BLaER1 (cell line): ENCODE measurements at regions not wholly inside any gene's neighbourhood (a gene's known extent, or its start where the extent isn't known, plus 50 kb on each side); places are given as distances from the start of the nearest gene placed in this dataset.
"Not testable (repeated sequence)": the region's sequence is repeated elsewhere in the genome, so short reads cannot be mapped to it uniquely, and the experiment has no call there.

Source experiments
- H3K27ac ChIP-seq: shearing (Covaris generic); formaldehyde crosslinking; 2 replicates; pipeline ENCODE4 v1.8.1; 2022
- H3K27me3 ChIP-seq: shearing (Covaris generic); formaldehyde crosslinking; 2 replicates; pipeline ENCODE4 v1.8.1; 2022
- H3K36me3 ChIP-seq: shearing (Covaris generic); formaldehyde crosslinking; 2 replicates; pipeline ENCODE4 v1.8.1; 2022
- H3K4me1 ChIP-seq: shearing (Covaris generic); formaldehyde crosslinking; 2 replicates; pipeline ENCODE4 v1.8.1; 2022
- H3K4me2 ChIP-seq: shearing (Covaris generic); formaldehyde crosslinking; 2 replicates; pipeline ENCODE4 v1.8.1; 2022
- H3K4me3 ChIP-seq: shearing (Covaris generic); formaldehyde crosslinking; 2 replicates; pipeline ENCODE4 v1.8.1; 2022
- H3K9ac ChIP-seq: shearing (Covaris generic); formaldehyde crosslinking; 2 replicates; pipeline ENCODE4 v1.8.1; 2022
- H3K9me3 ChIP-seq: shearing (Covaris generic); formaldehyde crosslinking; 2 replicates; pipeline ENCODE4 v1.8.1; 2022
- H4K20me1 ChIP-seq: shearing (Covaris generic); formaldehyde crosslinking; 2 replicates; pipeline ENCODE4 v1.8.1; 2022
- Cebpa-rat ChIP-seq: shearing (Covaris generic); IDR thresholded peaks from 2 replicates; pipeline ENCODE4 v1.8.1; 2022

GRCh38 chr12:89877671-89878070 lies 169.0 kb upstream of the ATP2B1 start:
- TF ChIP-seq Cebpa-rat, result no peak
- H3K27ac ChIP-seq, result no peak overlapping the region
- H3K4me2 ChIP-seq, result no peak overlapping the region
- no peak overlapping the region for H3K9ac ChIP-seq
- no peak overlapping the region for H3K4me3 ChIP-seq
- peaks cover 7% of the 10 kb centered on the region for H3K4me1 ChIP-seq
- no peaks in the 10 kb centered on the region for H3K36me3 ChIP-seq
- H3K9me3 ChIP-seq, result no peaks in the 10 kb centered on the region
- no peaks in the 10 kb centered on the region for H4K20me1 ChIP-seq
- H3K27me3 ChIP-seq, result no peaks in the 10 kb centered on the region

- no peak overlapping the region for H3K4me3 ChIP-seq
- no peak overlapping the region for H3K9ac ChIP-seq
- no peaks in the 10 kb centered on the region for H3K27me3 ChIP-seq
- no peak overlapping the region for H3K27ac ChIP-seq
- H3K4me2 ChIP-seq, result no peak overlapping the region
- H3K36me3 ChIP-seq, result no peaks in the 10 kb centered on the region
- H3K9me3 ChIP-seq, result no peaks in the 10 kb centered on the region
- TF ChIP-seq Cebpa-rat, result no peak
- H3K4me1 ChIP-seq, result peaks cover 7% of the 10 kb centered on the region
- no peaks in the 10 kb centered on the region for H4K20me1 ChIP-seq
These were observed 168.5 kb upstream of the ATP2B1 start for GRCh38 chr12:89877136-89877535.

GRCh38 chr12:89875809-89876208 lies 167.2 kb upstream of the ATP2B1 start:
- H3K36me3 ChIP-seq, result no peaks in the 10 kb centered on the region
- no peak overlapping the region for H3K4me2 ChIP-seq
- no peak overlapping the region for H3K9ac ChIP-seq
- H3K27me3 ChIP-seq, result no peaks in the 10 kb centered on the region
- TF ChIP-seq Cebpa-rat, result no peak
- peaks cover 7% of the 10 kb centered on the region for H3K9me3 ChIP-seq
- no peaks in the 10 kb centered on the region for H4K20me1 ChIP-seq
- no peak overlapping the region for H3K27ac ChIP-seq
- H3K4me1 ChIP-seq, result peaks cover 5% of the 10 kb centered on the region
- H3K4me3 ChIP-seq, result no peak overlapping the region

GRCh38 chr12:89875225-89875624 lies 166.6 kb upstream of the ATP2B1 start:
- no peaks in the 10 kb centered on the region for H3K4me1 ChIP-seq
- no peak overlapping the region for H3K4me3 ChIP-seq
- H3K9me3 ChIP-seq, result peaks cover 9% of the 10 kb centered on the region
- no peaks in the 10 kb centered on the region for H3K27me3 ChIP-seq
- no peak for TF ChIP-seq Cebpa-rat
- no peak overlapping the region for H3K27ac ChIP-seq
- H3K4me2 ChIP-seq, result no peak overlapping the region
- H4K20me1 ChIP-seq, result no peaks in the 10 kb centered on the region
- no peaks in the 10 kb centered on the region for H3K36me3 ChIP-seq
- no peak overlapping the region for H3K9ac ChIP-seq

- no peaks in the 10 kb centered on the region for H3K4me1 ChIP-seq
- H3K4me2 ChIP-seq, result no peak overlapping the region
- no peak overlapping the region for H3K4me3 ChIP-seq
- peaks cover 9% of the 10 kb centered on the region for H3K9me3 ChIP-seq
- no peak for TF ChIP-seq Cebpa-rat
- no peaks in the 10 kb centered on the region for H4K20me1 ChIP-seq
- H3K27ac ChIP-seq, result no peak overlapping the region
- H3K9ac ChIP-seq, result no peak overlapping the region
- H3K27me3 ChIP-seq, result no peaks in the 10 kb centered on the region
- no peaks in the 10 kb centered on the region for H3K36me3 ChIP-seq
These were observed 165.5 kb upstream of the ATP2B1 start for GRCh38 chr12:89874146-89874545.

GRCh38 chr12:89873745-89874144 lies 165.1 kb upstream of the ATP2B1 start:
- Histone ChIP-seq H3K9ac (no peak overlapping the region), H3K27me3 (no peaks in the 10 kb centered on the region), H3K4me1 (no peaks in the 10 kb centered on the region), H4K20me1 (no peaks in the 10 kb centered on the region), H3K4me3 (no peak overlapping the region), H3K36me3 (no peaks in the 10 kb centered on the region), H3K27ac (no peak overlapping the region), H3K9me3 (peaks cover 9% of the 10 kb centered on the region), H3K4me2 (no peak overlapping the region)
- no peak for TF ChIP-seq Cebpa-rat

- no peak for TF ChIP-seq Cebpa-rat
- peaks cover 9% of the 10 kb centered on the region for H3K9me3 ChIP-seq
- no peaks in the 10 kb centered on the region for H3K4me1 ChIP-seq
- H3K4me3 ChIP-seq, result no peak overlapping the region
- no peaks in the 10 kb centered on the region for H3K36me3 ChIP-seq
- H3K27ac ChIP-seq, result no peak overlapping the region
- H4K20me1 ChIP-seq, result no peaks in the 10 kb centered on the region
- H3K4me2 ChIP-seq, result no peak overlapping the region
- H3K27me3 ChIP-seq, result no peaks in the 10 kb centered on the region
- no peak overlapping the region for H3K9ac ChIP-seq
These were observed 164.4 kb upstream of the ATP2B1 start for GRCh38 chr12:89872922-89873630.

GRCh38 chr12:89870413-89871184 lies 162.0 kb upstream of the ATP2B1 start:
- H3K4me1 ChIP-seq, result no peaks in the 10 kb centered on the region
- peaks cover 12% of the 10 kb centered on the region for H3K9me3 ChIP-seq
- no peak overlapping the region for H3K4me2 ChIP-seq
- no peak for TF ChIP-seq Cebpa-rat
- H3K4me3 ChIP-seq, result no peak overlapping the region
- no peaks in the 10 kb centered on the region for H3K36me3 ChIP-seq
- no peaks in the 10 kb centered on the region for H3K27me3 ChIP-seq
- H3K9ac ChIP-seq, result no peak overlapping the region
- no peak overlapping the region for H3K27ac ChIP-seq
- no peaks in the 10 kb centered on the region for H4K20me1 ChIP-seq

- H3K9me3 ChIP-seq, result peaks cover 18% of the 10 kb centered on the region
- H3K4me3 ChIP-seq, H4K20me1 ChIP-seq, H3K4me2 ChIP-seq, H3K36me3 ChIP-seq, H3K9ac ChIP-seq, H3K27me3 ChIP-seq, H3K27ac ChIP-seq: not testable (repeated sequence)
- H3K4me1 ChIP-seq, result peaks cover 16% of the 10 kb centered on the region
These were observed 159.0 kb upstream of the ATP2B1 start for GRCh38 chr12:89867611-89868010.

- peaks cover 10% of the 10 kb centered on the region; the same call in 1 of the 2 replicates for H3K9me3 ChIP-seq
- no peak overlapping the region for H3K9ac ChIP-seq
- H3K27ac ChIP-seq, result no peak overlapping the region
- no peaks in the 10 kb centered on the region for H3K27me3 ChIP-seq
- no peaks in the 10 kb centered on the region for H3K36me3 ChIP-seq
- H3K4me3 ChIP-seq, result no peak overlapping the region
- no peak for TF ChIP-seq Cebpa-rat
- H3K4me1 ChIP-seq, result peaks cover 18% of the 10 kb centered on the region
- H4K20me1 ChIP-seq, result no peaks in the 10 kb centered on the region
- no peak overlapping the region for H3K4me2 ChIP-seq
These were observed 155.8 kb upstream of the ATP2B1 start for GRCh38 chr12:89864411-89864810.
